Keratinocyte (primary cell): ENCODE measurements at regions not wholly inside any gene's neighbourhood (a gene's known extent, or its start where the extent isn't known, plus 50 kb on each side); places are given as distances from the start of the nearest gene placed in this dataset.

Source experiments
- DNase-seq: peaks from one replicate; pipeline ENCODE4 v3.0.0-alpha.2; 2011; ENCODE audit warnings: low read depth, missing footprints, low spot score
- FAIRE-seq: peaks from 2 replicates; lab custom pipeline; 2011; peaks lifted over from hg19 to GRCh38; lab: Jason Lieb, UNC
- H2AFZ ChIP-seq: 2 replicates; pipeline ENCODE4 v1.6.0; 2012; ENCODE audit warnings: low read length, control low read depth, inconsistent platforms; ENCODE audit not compliant: control insufficient read depth
- H3K27ac ChIP-seq: 2 replicates; pipeline ENCODE4 v1.5.1; 2011; ENCODE audit warnings: low read length; ENCODE audit not compliant: control insufficient read depth, insufficient read depth
- H3K27me3 ChIP-seq: 3 replicates; pipeline ENCODE4 v1.6.0; 2011; ENCODE audit warnings: low read length; ENCODE audit not compliant: control insufficient read depth, insufficient read depth; ENCODE audit errors: extremely low read depth
- H3K36me3 ChIP-seq, 2 experiments: 2 replicates in 1 of 2; 3 replicates in 1 of 2; pipeline ENCODE4 v1.5.1; 2011; ENCODE audit warnings: low read length in 2 of 2, mild to moderate bottlenecking in 1 of 2; ENCODE audit not compliant: control insufficient read depth in 2 of 2, insufficient read depth in 2 of 2; ENCODE audit errors: extremely low read depth in 1 of 2
- H3K4me1 ChIP-seq: 3 replicates; pipeline ENCODE4 v1.5.1; 2011; ENCODE audit warnings: low read length; ENCODE audit not compliant: control insufficient read depth, insufficient read depth; ENCODE audit errors: extremely low read depth
- H3K4me2 ChIP-seq: 3 replicates; pipeline ENCODE4 v1.6.0; 2011; ENCODE audit warnings: low read depth, low read length; ENCODE audit not compliant: control insufficient read depth, insufficient read depth; ENCODE audit errors: extremely low read depth
- H3K4me3 ChIP-seq, 3 experiments: fragments of 200-600 bp in 1 of 3; sonication (generic) in 1 of 3; 2 replicates in 2 of 3; 3 replicates in 1 of 3; pipeline ENCODE4 v1.5.1; 2011 to 2016; ENCODE audit warnings: low read length in 3 of 3, mild to moderate bottlenecking in 3 of 3, control low read depth in 2 of 3, inconsistent platforms in 1 of 3, low read depth in 1 of 3, mixed read lengths in 1 of 3, mixed run types in 1 of 3, moderate library complexity in 1 of 3; ENCODE audit not compliant: control insufficient read depth in 2 of 3, insufficient read depth in 2 of 3; ENCODE audit errors: extremely low read depth in 1 of 3
- H3K79me2 ChIP-seq: 2 replicates; pipeline ENCODE4 v1.6.0; 2012; ENCODE audit warnings: low read length; ENCODE audit not compliant: control insufficient read depth, insufficient read depth
- H3K9ac ChIP-seq: 3 replicates; pipeline ENCODE4 v1.6.0; 2011; ENCODE audit warnings: low read length; ENCODE audit not compliant: control insufficient read depth, insufficient read depth; ENCODE audit errors: extremely low read depth
- H3K9me1 ChIP-seq: 3 replicates; pipeline ENCODE4 v1.6.0; 2011; ENCODE audit warnings: low read length; ENCODE audit not compliant: control insufficient read depth, insufficient read depth; ENCODE audit errors: extremely low read depth
- H3K9me3 ChIP-seq: 2 replicates; pipeline ENCODE4 v1.5.1; 2012; ENCODE audit warnings: low read depth, low read length; ENCODE audit not compliant: control insufficient read depth
- H4K20me1 ChIP-seq: 3 replicates; pipeline ENCODE4 v1.6.0; 2011; ENCODE audit warnings: low read length; ENCODE audit not compliant: control insufficient read depth, insufficient read depth; ENCODE audit errors: extremely low read depth
- EZH2 ChIP-seq: IDR thresholded peaks from one replicate; pipeline ENCODE4 v1.6.1; 2012; ENCODE audit warnings: inconsistent platforms, mild to moderate bottlenecking, low read length, moderate library complexity
- dilution Hi-C: fragments of 300-500 bp; cut with MboI; formaldehyde crosslinking; loops from one replicate; pipeline ENCODE4 v1.7.0; 2020; ENCODE audit warnings: low sequenced_read_pairs; ENCODE audit not compliant: extremely low pct_ligation_motif_present
- TF ChIP-seq, protein P1 (sequence below), 3 experiments: IDR thresholded peaks in 1 of 3; conservative IDR thresholded peaks in 1 of 3; optimal IDR thresholded peaks in 1 of 3; 2 replicates in 2 of 3; 3 replicates in 1 of 3; pipeline versions ENCODE3 to v1.5.1; 2011; ENCODE audit warnings: low read length in 3 of 3, mild to moderate bottlenecking in 3 of 3, moderate library complexity in 2 of 3, control low read depth in 1 of 3, inconsistent platforms in 1 of 3; ENCODE audit not compliant: insufficient read depth in 2 of 3; ENCODE audit errors: extremely low read depth in 1 of 3

DNA sequence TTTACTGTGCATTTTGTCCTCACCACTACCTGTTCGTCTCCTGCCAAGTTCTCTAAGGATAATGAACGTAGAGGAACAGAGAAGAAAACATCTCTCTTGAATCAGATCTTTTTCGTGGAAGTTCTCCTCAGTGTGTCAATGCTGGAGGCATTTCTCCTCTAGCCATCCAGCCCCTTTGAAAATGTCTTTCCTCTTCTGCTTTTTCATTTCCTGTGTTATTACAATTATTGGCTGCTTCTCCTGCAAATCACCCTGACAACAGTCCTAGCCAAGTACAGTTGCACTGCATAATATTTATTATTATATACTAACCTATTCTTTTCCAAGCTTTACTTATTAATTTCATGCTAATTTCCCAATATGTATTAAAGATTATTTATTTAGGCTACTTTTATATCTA, 61.8 kb upstream of the TRPM3 start:
- dilution Hi-C loops: no loop called here
- H4K20me1 ChIP-seq: no peaks in the 10 kb centered on the region
- H3K4me2 ChIP-seq: no peak overlapping the region
- H3K27ac ChIP-seq: no peak overlapping the region
- no peak overlapping the region for H3K9ac ChIP-seq
- no peak for FAIRE-seq
- H3K36me3 ChIP-seq: no peaks in the 10 kb centered on the region
- H3K9me1 ChIP-seq: no peaks in the 10 kb centered on the region
- no peak overlapping the region for H3K4me3 ChIP-seq
- H3K27me3 ChIP-seq: no peaks in the 10 kb centered on the region
- no peak overlapping the region for H2AFZ ChIP-seq
- H3K79me2 ChIP-seq: no peaks in the 10 kb centered on the region
- TF ChIP-seq EZH2: no peak
- TF ChIP-seq, protein P1, sequence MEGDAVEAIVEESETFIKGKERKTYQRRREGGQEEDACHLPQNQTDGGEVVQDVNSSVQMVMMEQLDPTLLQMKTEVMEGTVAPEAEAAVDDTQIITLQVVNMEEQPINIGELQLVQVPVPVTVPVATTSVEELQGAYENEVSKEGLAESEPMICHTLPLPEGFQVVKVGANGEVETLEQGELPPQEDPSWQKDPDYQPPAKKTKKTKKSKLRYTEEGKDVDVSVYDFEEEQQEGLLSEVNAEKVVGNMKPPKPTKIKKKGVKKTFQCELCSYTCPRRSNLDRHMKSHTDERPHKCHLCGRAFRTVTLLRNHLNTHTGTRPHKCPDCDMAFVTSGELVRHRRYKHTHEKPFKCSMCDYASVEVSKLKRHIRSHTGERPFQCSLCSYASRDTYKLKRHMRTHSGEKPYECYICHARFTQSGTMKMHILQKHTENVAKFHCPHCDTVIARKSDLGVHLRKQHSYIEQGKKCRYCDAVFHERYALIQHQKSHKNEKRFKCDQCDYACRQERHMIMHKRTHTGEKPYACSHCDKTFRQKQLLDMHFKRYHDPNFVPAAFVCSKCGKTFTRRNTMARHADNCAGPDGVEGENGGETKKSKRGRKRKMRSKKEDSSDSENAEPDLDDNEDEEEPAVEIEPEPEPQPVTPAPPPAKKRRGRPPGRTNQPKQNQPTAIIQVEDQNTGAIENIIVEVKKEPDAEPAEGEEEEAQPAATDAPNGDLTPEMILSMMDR (optimal IDR thresholded peaks at IDR 0.05 in 1 of 3, IDR thresholded peaks at IDR 0.05 in 1 of 3, conservative IDR thresholded peaks at IDR 0.05 in 1 of 3; ENCODE audit: extremely low read depth in 1 of 3, insufficient read depth in 2 of 3, low read length in 3 of 3): no peak
- no peaks in the 10 kb centered on the region for H3K4me1 ChIP-seq
- DNase-seq: no peak
- H3K9me3 ChIP-seq: no peaks in the 10 kb centered on the region

DNA sequence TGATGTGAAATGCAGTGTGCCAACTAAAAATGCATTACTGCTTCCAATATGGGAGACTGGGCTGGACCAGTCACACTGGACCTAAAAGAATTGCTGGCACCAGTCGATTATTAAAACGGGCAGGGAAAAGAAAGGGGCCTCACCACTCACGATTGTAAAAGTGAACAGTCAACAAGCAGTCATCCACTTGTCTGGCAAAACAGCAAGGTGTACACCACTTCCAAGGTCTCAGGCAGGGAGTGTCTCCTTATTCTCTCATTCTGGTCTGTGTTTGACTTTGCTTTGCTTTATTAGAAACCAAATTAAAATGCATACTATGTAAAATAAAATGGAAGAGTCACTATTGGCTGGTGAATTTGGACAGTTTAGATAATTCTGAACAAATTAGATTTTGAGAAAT, 57.8 kb upstream of the TRPM3 start:
- Histone ChIP-seq H3K9me3 (no peaks in the 10 kb centered on the region), H3K27ac (no peak overlapping the region), H3K79me2 (no peaks in the 10 kb centered on the region), H3K9me1 (no peaks in the 10 kb centered on the region), H3K9ac (no peak overlapping the region), H4K20me1 (no peaks in the 10 kb centered on the region), H3K4me2 (no peak overlapping the region), H3K4me1 (no peaks in the 10 kb centered on the region), H3K27me3 (no peaks in the 10 kb centered on the region), H3K4me3 (no peak overlapping the region), H2AFZ (no peak overlapping the region), H3K36me3 (no peaks in the 10 kb centered on the region)
- dilution Hi-C loops: no loop called here
- TF ChIP-seq, protein P1 (optimal IDR thresholded peaks at IDR 0.05 in 1 of 3, IDR thresholded peaks at IDR 0.05 in 1 of 3, conservative IDR thresholded peaks at IDR 0.05 in 1 of 3; ENCODE audit: extremely low read depth in 1 of 3, insufficient read depth in 2 of 3, low read length in 3 of 3): no peak
- no peak for TF ChIP-seq EZH2
- FAIRE-seq (no peak), DNase-seq (no peak)
